Progenitor cell of endocrine pancreas (in vitro differentiated cells): ENCODE measurements at regions not wholly inside any gene's neighbourhood (a gene's known extent, or its start where the extent isn't known, plus 50 kb on each side); places are given as distances from the start of the nearest gene placed in this dataset.

Source experiments
- DNase-seq: peaks from one replicate; pipeline ENCODE4 v3.0.0; 2021; ENCODE audit warnings: low spot score; ENCODE audit not compliant: unreplicated experiment
- H3K27ac Mint-ChIP-seq: 2 replicates; pipeline ENCODE4 v1.8.0; 2021; ENCODE audit warnings: mild to moderate bottlenecking, moderate library complexity, mixed read lengths
- H3K27me3 Mint-ChIP-seq: 2 replicates; pipeline ENCODE4 v1.8.0; 2021; ENCODE audit warnings: mixed read lengths
- H3K36me3 Mint-ChIP-seq: 2 replicates; pipeline ENCODE4 v1.8.0; 2022; ENCODE audit warnings: mixed read lengths; ENCODE audit not compliant: insufficient read depth
- H3K4me1 Mint-ChIP-seq: 2 replicates; pipeline ENCODE4 v1.8.0; 2021; ENCODE audit warnings: low read depth, mixed read lengths
- H3K4me3 Mint-ChIP-seq: 2 replicates; pipeline ENCODE4 v1.8.0; 2021; ENCODE audit warnings: low read depth, mild to moderate bottlenecking, moderate library complexity, mixed read lengths
- H3K9me3 Mint-ChIP-seq: 2 replicates; pipeline ENCODE4 v1.8.0; 2021; ENCODE audit warnings: low read depth, mixed read lengths
- TF ChIP-seq, protein P1 (sequence below): fragments of 200-600 bp; sonication (generic); IDR thresholded peaks from one replicate; pipeline ENCODE4 v1.5.0; 2021; ENCODE audit warnings: antibody characterized with exemption, mild to moderate bottlenecking; ENCODE audit not compliant: unreplicated experiment

DNA sequence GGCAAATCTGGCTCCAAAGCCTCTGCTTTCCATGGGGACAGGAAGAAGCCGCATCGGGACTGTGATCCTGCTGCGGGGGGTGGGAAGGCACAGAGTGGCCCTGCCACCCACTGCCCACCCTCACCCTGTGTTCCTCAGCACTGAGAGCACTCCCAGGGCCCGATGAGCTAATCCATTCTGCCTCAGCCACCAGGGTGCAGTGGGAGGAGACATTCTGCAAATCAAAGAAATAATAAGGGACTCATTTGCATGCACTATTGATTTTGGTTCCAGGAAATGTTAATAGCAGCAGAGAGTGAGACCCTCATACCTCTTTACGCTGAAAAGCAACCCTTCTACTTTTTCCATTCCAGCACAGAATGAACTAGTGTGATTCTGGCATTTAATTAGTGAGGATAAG lies 572.8 kb downstream of the INHBA start:
- H3K9me3 Mint-ChIP-seq = no peaks in the 10 kb centered on the region
- no peaks in the 10 kb centered on the region for H3K36me3 Mint-ChIP-seq
- no peak for DNase-seq
- H3K27me3 Mint-ChIP-seq = no peaks in the 10 kb centered on the region
- no peak overlapping the region for H3K27ac Mint-ChIP-seq
- H3K4me1 Mint-ChIP-seq = no peaks in the 10 kb centered on the region
- TF ChIP-seq, protein P1, sequence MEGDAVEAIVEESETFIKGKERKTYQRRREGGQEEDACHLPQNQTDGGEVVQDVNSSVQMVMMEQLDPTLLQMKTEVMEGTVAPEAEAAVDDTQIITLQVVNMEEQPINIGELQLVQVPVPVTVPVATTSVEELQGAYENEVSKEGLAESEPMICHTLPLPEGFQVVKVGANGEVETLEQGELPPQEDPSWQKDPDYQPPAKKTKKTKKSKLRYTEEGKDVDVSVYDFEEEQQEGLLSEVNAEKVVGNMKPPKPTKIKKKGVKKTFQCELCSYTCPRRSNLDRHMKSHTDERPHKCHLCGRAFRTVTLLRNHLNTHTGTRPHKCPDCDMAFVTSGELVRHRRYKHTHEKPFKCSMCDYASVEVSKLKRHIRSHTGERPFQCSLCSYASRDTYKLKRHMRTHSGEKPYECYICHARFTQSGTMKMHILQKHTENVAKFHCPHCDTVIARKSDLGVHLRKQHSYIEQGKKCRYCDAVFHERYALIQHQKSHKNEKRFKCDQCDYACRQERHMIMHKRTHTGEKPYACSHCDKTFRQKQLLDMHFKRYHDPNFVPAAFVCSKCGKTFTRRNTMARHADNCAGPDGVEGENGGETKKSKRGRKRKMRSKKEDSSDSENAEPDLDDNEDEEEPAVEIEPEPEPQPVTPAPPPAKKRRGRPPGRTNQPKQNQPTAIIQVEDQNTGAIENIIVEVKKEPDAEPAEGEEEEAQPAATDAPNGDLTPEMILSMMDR = no peak
- H3K4me3 Mint-ChIP-seq = no peak overlapping the region

GRCh38 chr7:41125343-41125742 lies 577.5 kb downstream of the INHBA start:
- TF ChIP-seq, protein P1 = no peak
- H3K4me3 Mint-ChIP-seq = no peak overlapping the region
- H3K27ac Mint-ChIP-seq = no peak overlapping the region
- no peaks in the 10 kb centered on the region for H3K9me3 Mint-ChIP-seq
- H3K27me3 Mint-ChIP-seq = no peaks in the 10 kb centered on the region
- no peaks in the 10 kb centered on the region for H3K36me3 Mint-ChIP-seq
- no peak for DNase-seq
- no peaks in the 10 kb centered on the region for H3K4me1 Mint-ChIP-seq

GRCh38 chr7:41122256-41122987 lies 580.5 kb downstream of the INHBA start:
- H3K4me1 Mint-ChIP-seq = no peaks in the 10 kb centered on the region
- H3K9me3 Mint-ChIP-seq = peaks cover 5% of the 10 kb centered on the region
- H3K36me3 Mint-ChIP-seq = no peaks in the 10 kb centered on the region
- no peak overlapping the region for H3K27ac Mint-ChIP-seq
- H3K4me3 Mint-ChIP-seq = no peak overlapping the region
- TF ChIP-seq, protein P1 = no peak
- DNase-seq = no peak
- no peaks in the 10 kb centered on the region for H3K27me3 Mint-ChIP-seq

DNA sequence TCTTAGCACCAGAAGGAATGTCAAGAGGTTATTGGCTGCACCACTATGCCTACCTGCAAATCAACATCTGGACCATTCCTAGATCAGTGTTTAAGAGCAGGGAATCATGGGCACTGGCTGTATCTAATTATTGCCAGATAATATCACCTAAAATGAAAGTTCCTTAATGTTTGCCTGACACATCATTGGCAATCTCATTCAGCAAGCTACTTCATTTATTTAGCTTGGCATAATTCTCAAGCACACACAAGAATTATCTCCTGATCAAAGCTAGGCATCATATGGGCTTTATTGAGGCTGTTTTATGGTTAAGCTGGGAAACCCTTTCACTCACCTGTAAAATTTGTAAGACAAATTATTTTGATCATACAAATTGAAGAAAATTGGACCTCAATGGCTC lies 581.7 kb downstream of the INHBA start:
- Mint-ChIP-seq H3K27me3 (no peaks in the 10 kb centered on the region), H3K4me3 (no peak overlapping the region), H3K36me3 (no peaks in the 10 kb centered on the region), H3K9me3 (peaks cover 5% of the 10 kb centered on the region), H3K4me1 (no peaks in the 10 kb centered on the region), H3K27ac (no peak overlapping the region)
- DNase-seq = no peak
- TF ChIP-seq, protein P1 = no peak

DNA sequence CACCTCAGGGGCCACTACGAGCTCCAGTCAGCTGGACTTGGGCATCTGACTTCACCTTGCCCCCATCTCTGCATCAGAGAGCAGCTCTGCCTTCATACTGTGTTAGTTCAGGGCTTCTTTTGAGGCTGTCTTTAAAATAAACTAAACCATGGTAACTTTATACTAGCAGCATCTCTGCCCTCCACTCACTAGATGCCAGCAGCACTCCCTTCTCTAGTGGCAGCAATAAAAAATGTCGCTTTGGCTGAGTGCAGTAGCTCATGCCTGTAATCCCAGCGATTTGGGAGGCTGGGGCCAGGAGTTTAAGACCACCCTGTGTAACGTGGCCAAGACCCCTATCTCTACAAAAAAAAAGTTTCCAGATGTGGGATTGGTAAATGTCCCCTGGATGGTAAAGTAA lies 584.4 kb downstream of the INHBA start:
- DNase-seq = no peak
- TF ChIP-seq, protein P1 = no peak
- H3K27me3 Mint-ChIP-seq = no peaks in the 10 kb centered on the region
- no peak overlapping the region for H3K4me3 Mint-ChIP-seq
- no peaks in the 10 kb centered on the region for H3K4me1 Mint-ChIP-seq
- no peaks in the 10 kb centered on the region for H3K36me3 Mint-ChIP-seq
- H3K27ac Mint-ChIP-seq = no peak overlapping the region
- peaks cover 5% of the 10 kb centered on the region for H3K9me3 Mint-ChIP-seq
